HG03571 (cell line): ENCODE measurements at regions not wholly inside any gene's neighbourhood (a gene's known extent, or its start where the extent isn't known, plus 50 kb on each side); places are given as distances from the start of the nearest gene placed in this dataset.

Experiments
- ATAC-seq: cut with Tn5 transposase; IDR thresholded peaks from one replicate; pipeline ENCODE4 v1.9.1; 2021; ENCODE audit not compliant: unreplicated experiment

- no peak for ATAC-seq
Observed at GRCh38 chr1:163406772-163407171, 85.0 kb downstream of the NUF2 start.

DNA sequence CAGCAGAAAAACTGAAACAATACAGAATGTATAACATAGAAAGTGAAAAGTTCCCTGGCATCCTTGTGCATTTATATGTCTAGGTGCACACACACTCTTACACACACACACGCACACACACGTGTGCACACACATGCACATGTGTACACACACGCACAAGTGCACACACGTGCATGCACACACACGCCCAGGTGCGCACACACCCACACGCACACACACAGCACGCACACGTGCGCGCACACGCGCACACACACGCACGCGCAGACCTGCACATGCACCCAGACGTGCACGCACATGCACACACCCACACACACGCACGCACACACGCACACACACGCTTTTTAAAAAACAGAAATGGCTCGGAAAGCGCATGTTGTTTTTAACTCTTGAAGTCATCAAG lies 86.5 kb downstream of the NUF2 start:
- ATAC-seq = no peak

- ATAC-seq = no peak
Observed at GRCh38 chr1:163410073-163410999, 88.6 kb downstream of the NUF2 start.

- ATAC-seq = no peak
Observed at GRCh38 chr1:163412221-163412620, 90.5 kb downstream of the NUF2 start.

DNA sequence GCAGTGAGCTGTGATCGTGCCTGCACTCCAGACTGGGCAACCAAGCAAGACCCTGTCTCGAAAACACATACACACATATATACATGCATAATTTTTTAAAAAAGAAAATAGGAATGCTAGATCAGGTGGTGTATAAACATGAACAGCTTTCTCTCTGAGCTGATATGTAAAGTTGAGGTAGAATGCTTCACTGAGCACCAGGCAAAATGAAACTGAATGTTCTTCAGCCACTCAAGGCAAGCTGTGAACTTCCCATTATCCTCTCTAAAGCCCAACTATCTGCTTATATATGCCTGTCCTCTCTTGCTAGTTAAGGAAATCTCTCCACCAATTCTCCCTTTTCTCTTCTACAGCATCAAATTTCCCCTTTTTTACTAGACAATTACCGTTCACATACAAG lies 93.0 kb downstream of the NUF2 start:
- peak; percentile 58 for ATAC-seq

- no peak for ATAC-seq
Observed at GRCh38 chr1:163421701-163422100, 99.9 kb downstream of the NUF2 start.

DNA sequence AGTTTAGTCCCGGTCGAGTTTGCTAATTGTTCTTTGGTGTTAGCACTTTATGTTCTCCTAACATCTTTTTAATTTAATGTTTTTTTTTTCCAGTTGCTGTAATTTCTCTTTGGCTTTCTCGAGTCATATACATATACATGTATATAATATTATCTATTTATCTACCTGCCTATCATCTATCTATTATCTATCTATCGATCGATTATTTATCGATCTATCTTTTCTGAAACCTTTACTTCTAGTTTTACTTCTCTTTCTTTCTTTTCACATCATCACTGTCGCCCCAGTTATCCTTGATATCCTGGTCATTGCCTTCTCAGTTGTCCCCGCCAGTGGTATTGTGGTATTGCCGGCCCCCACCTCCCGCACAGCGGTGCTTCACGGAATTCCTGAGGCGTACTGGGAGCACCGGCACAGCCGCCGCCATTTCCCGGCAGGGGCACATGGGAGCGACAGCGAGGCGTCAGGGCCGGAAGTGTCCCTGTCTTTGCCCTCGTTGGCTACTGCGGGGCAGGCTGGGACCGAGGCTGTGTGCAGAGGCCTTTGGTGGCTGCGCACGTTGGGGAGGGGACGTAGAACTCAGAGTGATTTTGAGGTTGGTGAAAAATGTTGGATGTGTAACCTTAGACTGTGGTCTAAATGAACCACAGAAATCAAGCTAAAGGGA lies 101.1 kb downstream of the NUF2 start:
- ATAC-seq = no peak

DNA sequence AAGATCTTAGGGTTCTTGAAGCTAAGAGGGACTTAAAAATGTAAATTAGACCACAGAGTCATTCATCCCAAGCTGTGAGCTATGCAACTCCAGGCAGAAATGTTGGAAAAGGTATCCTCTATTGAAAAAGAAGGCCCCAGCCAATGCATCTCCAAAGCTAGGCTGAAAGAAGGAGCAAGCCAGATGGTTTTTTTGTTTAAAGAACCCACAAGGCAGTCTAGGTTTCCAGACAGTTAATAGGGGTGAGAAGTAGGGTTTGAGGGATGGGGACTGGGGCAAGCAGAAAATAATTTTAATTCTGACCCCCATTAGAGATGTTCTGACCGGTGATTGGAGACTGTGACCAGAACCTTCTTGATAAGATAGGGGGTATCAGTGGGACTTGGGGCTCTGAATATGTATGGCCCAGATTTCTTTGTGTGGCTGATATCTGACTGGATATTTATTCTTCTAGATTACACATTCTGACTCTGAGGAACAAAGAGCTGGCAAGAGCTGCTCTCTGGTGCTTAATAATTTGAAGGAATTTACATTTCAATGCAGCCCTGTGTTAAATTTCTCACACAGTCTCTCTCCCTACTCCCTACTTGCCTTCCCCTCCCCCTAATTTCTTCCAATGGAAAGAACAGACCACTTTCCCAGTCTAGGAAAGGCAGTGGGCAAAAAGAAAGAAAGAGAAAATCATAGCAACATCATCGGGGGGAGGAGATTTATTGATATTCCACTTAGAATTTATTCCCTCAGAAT lies 104.9 kb downstream of the NUF2 start:
- ATAC-seq = no peak

DNA sequence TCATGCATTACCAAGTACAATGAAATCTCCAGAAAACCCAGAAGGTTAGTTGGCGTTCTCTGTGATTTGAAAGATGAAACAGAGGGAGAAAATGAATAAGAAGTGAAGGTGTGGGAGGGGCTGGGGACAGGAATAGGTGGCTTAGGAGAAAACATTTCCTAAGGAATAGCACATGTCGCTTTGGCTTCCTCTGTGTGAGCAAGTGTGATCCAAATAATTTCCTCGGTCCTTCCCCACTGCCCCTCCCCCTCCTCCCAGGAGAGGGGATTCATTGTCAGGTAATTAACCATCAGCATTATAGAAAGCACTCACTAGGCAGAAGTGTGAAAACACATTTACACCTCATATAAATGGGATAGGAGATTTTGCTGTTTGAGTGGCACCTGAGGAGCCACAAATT lies 105.5 kb downstream of the NUF2 start:
- no peak for ATAC-seq

DNA sequence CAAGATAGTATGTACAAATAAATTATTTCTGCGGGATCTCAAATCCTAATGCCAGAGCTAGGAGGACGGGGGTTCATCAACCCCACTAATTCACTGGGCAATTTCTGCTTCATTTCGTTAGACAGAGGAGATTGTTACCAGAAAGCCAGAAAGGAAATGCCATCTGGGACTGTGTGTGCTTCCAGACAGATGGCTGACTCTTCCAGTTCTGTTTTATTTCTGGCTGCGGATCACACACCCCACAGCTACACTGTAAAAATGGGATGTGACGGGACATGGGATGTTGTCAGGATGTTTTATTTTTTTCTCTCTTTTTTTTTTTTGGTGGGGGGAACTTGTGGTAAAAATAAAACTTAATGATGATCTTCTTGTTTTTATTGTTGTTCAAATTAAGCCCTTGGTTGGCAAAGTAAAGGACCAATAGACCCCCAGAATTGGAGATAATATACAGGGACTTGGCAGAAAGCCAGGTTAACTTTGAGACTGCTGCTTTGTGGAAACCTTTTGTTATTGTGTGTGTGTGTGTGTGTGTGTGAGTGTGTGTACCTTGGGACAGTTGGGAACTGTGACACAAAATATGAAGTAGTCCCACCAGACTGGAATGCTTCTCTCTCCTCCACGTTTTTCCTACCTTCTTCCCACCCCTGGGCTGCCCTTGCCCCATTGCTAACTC lies 114.5 kb downstream of the NUF2 start:
- no peak for ATAC-seq

DNA sequence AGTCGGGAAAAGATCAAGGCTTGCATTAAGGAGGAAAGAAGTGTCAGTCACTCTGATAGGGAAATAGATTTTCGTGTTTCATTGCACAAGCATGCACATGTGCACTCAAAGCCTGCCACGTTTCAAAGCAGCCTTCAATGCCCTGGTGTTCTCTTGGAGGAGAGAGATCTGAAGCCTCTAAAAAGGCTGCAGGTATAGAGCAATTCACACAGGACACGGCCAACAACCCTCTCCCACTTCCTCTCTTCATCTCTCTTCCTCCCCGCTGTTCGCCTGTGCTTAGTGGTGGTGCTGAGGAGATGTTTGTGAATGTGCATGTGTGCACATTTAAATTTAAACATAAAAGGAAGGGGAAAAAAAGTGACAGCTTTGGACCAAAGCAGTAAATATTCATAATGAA lies 117.7 kb downstream of the NUF2 start:
- ATAC-seq = no peak

GRCh38 chr1:163440090-163440489 lies 118.3 kb downstream of the NUF2 start:
- ATAC-seq = no peak

GRCh38 chr1:163442231-163442879 lies 120.6 kb downstream of the NUF2 start:
- no peak for ATAC-seq

- no peak for ATAC-seq
Observed at GRCh38 chr1:163442895-163443294, 121.1 kb downstream of the NUF2 start.

GRCh38 chr1:163443863-163444262 lies 122.1 kb downstream of the NUF2 start:
- no peak for ATAC-seq

- ATAC-seq = no peak
Observed at GRCh38 chr1:163444665-163445064, 122.9 kb downstream of the NUF2 start.

GRCh38 chr1:163450986-163451385 lies 129.2 kb downstream of the NUF2 start:
- no peak for ATAC-seq

- ATAC-seq = no peak
Observed at GRCh38 chr1:163459539-163459938, 137.8 kb downstream of the NUF2 start.

DNA sequence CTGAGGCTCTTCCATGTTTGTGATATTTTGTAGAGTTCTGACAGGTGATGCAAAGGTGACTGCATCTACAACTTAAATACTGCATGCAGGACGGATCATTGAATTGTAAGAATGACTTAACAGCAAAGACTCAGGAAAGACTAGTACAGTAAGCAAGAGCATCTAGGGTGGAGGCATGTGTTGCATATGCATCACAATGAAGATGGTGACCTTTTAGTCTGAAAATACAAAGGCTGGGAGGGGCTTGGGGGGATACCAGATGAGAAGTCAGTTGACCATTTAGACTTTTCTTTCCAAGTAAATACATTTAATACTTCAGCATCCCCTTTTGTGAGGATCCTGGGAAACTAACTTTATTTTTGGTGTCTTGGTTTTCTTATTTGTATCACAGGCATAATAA lies 145.5 kb downstream of the NUF2 start:
- no peak for ATAC-seq

GRCh38 chr1:163471779-163472650 lies 150.3 kb downstream of the NUF2 start:
- no peak for ATAC-seq
